Astrocyte of the spinal cord (primary cell): ENCODE measurements at regions not wholly inside any gene's neighbourhood (a gene's known extent, or its start where the extent isn't known, plus 50 kb on each side); places are given as distances from the start of the nearest gene placed in this dataset.

Source experiments
- DNase-seq: peaks from one replicate; pipeline ENCODE4 v3.0.0; 2011; ENCODE audit warnings: low read depth, low spot score
- H3K4me3 ChIP-seq: 2 replicates; pipeline ENCODE4 v1.5.1; 2011; ENCODE audit warnings: low read depth, mild to moderate bottlenecking, low read length, moderate library complexity
- in situ Hi-C: cut with HindIII; loops from 2 replicates; pipeline ENCODE4 v1.10.0; 2017; ENCODE audit warnings: low sequenced_read_pairs
- TF ChIP-seq, protein P1 (sequence below): IDR thresholded peaks from 2 replicates; pipeline ENCODE4 v1.5.1; 2012; ENCODE audit warnings: low read depth, mild to moderate bottlenecking, low read length, inconsistent platforms

DNA sequence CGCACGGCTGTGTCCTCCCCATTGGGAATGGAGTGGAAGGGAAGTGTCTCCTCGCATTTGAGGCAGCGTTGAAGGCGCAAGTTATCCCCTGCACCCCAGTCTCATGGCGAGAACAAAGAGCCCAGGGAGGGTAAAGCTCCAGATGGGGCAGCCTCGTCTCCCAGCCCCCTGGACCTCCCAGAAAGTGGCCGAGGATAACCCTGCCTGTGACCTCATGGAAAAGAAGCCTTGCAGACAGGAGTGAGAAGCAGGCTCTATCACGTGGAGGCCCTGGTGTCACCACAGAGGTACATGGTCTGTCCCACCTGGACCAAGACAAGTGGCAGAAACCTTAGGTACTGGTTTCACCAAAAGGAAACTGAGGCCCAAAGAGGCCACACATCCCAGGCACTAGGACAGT is 134.8 kb upstream of the RPS6KA2 start:
- in situ Hi-C loops: no loop called here
- no peak overlapping the region for H3K4me3 ChIP-seq
- TF ChIP-seq, protein P1, sequence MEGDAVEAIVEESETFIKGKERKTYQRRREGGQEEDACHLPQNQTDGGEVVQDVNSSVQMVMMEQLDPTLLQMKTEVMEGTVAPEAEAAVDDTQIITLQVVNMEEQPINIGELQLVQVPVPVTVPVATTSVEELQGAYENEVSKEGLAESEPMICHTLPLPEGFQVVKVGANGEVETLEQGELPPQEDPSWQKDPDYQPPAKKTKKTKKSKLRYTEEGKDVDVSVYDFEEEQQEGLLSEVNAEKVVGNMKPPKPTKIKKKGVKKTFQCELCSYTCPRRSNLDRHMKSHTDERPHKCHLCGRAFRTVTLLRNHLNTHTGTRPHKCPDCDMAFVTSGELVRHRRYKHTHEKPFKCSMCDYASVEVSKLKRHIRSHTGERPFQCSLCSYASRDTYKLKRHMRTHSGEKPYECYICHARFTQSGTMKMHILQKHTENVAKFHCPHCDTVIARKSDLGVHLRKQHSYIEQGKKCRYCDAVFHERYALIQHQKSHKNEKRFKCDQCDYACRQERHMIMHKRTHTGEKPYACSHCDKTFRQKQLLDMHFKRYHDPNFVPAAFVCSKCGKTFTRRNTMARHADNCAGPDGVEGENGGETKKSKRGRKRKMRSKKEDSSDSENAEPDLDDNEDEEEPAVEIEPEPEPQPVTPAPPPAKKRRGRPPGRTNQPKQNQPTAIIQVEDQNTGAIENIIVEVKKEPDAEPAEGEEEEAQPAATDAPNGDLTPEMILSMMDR: no peak
- DNase-seq: no peak

DNA sequence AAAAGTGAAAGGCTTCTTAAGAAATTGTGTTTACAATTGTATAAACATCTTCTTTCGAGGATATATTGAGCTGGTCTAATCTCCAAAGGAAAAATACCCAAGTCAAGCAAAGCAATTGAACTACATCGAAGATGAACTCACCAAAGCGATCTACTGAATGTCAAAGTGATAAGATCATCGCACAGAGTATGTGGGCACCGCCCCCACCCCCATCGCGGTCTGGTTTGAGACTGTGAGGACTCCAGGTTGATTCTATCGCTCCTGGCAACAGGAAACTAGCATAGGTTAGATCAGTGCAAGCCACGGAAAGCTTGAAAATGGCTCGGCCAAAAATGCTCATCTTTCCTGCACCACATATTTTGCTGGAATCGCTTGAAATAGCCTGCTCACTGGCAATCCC is 133.2 kb upstream of the RPS6KA2 start:
- DNase-seq: no peak
- in situ Hi-C loops: no loop called here
- TF ChIP-seq, protein P1: no peak
- no peak overlapping the region for H3K4me3 ChIP-seq

DNA sequence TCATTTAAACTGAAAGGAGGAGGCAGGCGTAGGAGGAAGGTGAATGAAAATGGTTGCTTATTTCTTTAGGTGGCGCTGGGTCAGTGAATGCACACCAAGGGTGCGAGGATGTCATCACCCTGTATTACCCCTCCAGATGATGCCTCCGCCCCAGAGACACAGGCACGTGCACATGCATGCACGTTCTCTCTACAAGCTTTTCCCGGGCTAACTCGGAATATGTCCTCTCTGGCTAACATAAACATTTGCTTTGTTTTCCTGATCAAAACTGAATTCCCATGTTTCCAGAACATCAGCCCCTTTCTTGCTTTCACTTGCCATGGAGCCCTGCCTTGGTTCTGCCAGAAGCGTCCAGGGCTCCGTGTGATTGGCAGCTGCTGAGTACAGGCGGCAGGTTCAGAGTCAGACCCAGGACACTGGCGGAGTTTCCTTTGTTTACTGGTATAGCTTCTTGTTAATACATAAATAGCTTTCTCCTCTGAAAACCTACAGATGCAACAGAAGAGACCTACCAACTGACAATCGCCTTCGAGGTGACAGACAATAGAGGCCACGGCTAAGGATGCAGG is 131.2 kb upstream of the RPS6KA2 start:
- in situ Hi-C loops: no loop called here
- no peak for DNase-seq
- H3K4me3 ChIP-seq: no peak overlapping the region
- TF ChIP-seq, protein P1: no peak

DNA sequence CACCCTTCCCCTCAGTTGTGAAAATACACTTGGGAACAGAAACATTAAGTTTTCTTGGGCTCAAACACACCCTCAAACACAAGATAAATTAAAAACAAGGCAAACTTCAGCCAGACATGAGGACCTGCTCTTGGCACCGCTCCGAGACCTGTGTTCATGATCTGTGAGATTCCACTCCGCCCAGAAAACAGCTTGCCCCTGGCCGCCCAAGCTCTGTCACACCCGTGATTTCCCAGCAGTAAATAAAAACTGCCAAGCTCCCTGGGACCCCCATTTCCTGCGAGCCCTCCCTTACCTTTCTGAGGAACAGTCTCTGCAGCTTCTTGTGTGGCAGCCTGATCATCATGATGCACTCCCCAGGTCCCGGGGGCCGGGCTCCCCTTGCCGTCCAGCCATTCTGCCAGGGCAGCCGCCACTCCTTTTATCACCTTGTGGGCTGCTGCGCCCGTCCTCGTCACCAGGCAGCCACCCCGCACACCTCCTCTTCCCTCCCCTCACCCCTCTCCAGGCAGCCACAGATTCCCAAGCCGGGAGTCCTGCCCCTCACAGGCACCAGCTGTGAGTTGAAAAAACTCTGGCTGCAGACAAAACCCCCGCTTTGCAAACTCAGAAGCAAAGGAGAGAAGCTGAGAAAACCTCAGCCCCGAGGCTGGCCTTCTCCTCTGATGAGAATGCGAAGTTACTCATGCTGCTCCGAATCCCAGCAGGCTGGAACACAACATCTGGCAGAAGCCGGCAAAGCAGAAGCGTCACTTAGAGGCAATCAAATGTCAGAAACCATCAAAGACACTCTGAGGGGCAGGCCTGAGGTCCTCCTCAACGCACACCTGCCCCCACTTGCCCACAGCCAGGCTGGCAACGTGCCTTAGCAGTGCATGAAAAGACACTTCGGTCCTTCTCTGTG is 130.4 kb upstream of the RPS6KA2 start:
- peak; percentile 50 for DNase-seq
- TF ChIP-seq, protein P1: no peak
- in situ Hi-C loops: no loop called here
- no peak overlapping the region for H3K4me3 ChIP-seq

DNA sequence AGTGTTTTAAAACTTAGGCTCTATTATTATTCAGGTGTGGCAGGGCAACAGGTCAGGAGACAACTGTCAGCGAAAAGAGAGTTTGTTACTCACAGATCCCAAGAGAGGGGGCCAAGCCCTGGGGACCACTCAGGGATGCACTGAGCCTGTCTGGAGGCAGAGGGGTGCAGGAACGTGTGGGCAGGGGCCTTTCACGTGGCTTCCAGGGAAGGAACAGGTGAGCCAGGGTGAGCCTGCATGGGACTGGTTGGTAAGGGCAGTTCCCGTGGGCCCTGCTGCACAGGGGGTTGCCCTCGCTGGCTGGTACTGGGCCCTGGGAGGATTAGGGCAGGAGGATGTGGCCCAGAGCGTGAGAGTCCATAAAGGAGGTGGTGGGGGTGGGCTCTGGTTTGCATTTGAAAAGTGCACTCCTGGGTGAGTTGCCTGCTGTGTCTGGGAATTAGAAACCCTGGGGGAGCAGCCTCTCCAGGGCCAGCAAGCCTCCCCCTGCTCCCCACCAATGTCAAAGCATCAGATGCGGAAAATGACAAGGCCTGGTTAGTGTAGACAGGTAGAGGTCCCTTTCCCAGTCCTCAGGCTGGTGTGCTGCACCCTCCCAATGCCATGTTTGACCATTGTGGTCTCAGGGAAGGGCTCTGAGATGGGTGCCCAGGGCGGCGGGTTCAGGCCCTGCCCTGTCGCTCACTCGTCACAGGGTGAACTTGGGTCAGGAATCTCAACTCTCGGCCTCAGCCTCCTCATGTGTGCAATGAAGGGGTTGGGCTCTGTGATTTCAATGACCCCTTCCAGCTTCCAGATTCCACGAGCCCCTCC is 127.4 kb upstream of the RPS6KA2 start:
- in situ Hi-C loops: no loop called here
- TF ChIP-seq, protein P1: no peak

DNA sequence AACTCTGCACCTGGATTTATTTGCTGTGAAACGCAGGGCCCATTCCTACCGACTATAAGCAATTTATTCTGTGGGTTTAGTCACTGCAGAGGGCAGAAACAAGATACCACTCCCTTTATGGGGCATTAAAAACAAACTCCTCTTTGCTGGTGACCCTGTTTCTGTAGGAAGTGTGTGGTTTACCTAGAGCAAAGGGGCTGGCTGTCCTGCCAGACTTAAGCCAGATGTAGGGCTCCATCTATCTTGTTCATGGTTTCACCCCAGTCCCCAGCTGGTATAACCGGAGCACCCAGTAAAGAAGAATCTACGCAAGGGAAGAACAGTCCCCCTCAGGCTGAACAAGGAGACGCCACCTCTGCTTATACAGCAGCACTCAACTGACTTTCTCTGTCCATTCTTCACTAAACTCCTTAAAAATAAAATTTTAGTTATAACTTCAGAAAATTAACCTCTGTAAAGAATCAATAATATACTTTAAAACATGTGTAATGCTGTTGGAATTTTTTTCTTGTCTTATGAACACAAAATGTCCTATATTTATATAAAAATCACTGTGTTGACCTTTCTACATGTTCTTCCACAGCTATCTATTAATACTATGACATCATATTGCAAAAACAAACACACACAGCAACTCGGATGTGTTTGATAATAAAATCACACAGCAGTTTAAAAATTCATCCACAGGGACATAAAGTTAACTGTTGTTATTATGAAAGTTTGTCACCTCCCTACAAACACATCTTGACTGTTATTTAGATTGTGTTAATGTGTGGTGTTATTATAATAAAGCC is 126.1 kb upstream of the RPS6KA2 start:
- H3K4me3 ChIP-seq: no peak overlapping the region
- in situ Hi-C loops: no loop called here
- no peak for DNase-seq
- TF ChIP-seq, protein P1: no peak

More for the DNA sequence above, 127.4 kb upstream of the RPS6KA2 start:
- H3K4me3 ChIP-seq: no peak overlapping the region
- DNase-seq: no peak
